ENCODE measurements at regions not wholly inside any gene's neighbourhood (a gene's known extent, or its start where the extent isn't known, plus 50 kb on each side); places are given as distances from the start of the nearest gene placed in this dataset.

DNA sequence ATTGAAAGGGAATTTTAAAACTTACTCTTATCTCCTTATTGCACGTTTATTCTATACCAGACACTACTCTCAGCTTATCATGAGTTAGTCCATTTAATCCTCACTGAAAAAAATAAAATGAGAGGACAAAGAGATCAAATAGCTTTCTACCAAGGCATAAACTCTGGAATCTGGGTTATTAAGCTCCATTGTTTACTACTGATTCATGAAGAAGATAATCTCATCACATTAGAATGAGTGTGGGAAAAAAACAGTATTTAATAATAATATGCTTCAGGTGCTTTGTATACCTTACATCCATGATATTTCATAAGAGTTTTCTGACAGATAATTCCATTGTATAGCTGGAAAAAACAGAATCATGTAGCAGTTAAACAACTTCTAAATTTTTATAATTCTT, 1092.6 kb downstream of the TECRL start:
- Mint-ChIP-seq H3K36me3 (no peaks in the 10 kb centered on the region), H3K27me3 (no peaks in the 10 kb centered on the region), H3K4me3 (no peak overlapping the region), H3K4me1 (no peaks in the 10 kb centered on the region), H3K27ac (no peak overlapping the region), H3K9me3 (peaks cover 0 to 15% (median 3%) of the 10 kb centered on the region in 9 donors)
- no peak for ATAC-seq
- POLR2A ChIA-PET: no interaction called here
- DNase-seq: no peak

DNA sequence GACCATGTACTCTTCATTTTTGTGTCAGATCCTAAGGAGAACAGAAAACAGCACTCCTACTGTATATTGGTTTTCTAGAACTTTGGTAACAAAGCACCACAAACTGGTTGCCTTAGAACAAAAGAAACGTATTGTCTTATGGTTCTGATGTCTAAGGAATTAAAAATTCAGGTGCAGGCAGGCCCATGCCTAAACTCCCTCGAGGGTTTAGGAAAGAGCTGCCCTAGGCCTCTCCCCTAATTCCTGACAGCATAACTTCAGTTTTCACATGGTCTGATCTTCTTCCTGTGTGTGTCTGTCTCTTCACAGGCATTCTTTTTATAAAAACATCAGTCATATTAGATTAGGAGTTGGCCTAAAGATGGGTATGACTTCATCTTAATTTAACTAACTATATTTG, 1093.6 kb downstream of the TECRL start:
- Mint-ChIP-seq H3K36me3 (no peaks in the 10 kb centered on the region), H3K27ac (no peak overlapping the region), H3K4me3 (no peak overlapping the region), H3K4me1 (no peaks in the 10 kb centered on the region), H3K27me3 (no peaks in the 10 kb centered on the region), H3K9me3 (peaks cover 0 to 15% (median 3%) of the 10 kb centered on the region in 9 donors)
- ATAC-seq (no peak), DNase-seq (no peak)
- POLR2A ChIA-PET: no interaction called here

DNA sequence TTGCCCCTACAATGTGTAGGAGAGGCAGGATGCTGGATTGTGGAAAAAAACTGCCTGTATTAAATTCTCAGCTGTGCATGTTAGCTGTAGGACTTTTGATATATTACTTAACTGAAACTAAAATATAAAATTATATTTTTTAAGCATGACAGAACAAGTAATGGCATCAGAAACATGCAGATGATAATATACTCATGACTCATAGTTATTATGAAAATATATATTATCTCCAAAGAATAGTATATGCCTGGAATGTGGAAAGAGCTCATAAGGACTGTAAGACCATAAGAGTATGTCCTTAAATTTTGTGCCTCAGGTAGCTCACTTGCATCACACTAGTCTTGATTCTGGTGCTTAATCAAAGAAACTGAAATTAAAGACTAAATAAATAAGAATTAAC, 1100.6 kb downstream of the TECRL start:
- ATAC-seq: no peak
- Mint-ChIP-seq H3K4me1 (no peaks in the 10 kb centered on the region), H3K27ac (no peak overlapping the region), H3K36me3 (no peaks in the 10 kb centered on the region), H3K4me3 (no peak overlapping the region), H3K27me3 (no peaks in the 10 kb centered on the region), H3K9me3 (peaks cover 0 to 31% (median 9%) of the 10 kb centered on the region in 9 donors)
- no peak for DNase-seq
- POLR2A ChIA-PET: no interaction called here

DNA sequence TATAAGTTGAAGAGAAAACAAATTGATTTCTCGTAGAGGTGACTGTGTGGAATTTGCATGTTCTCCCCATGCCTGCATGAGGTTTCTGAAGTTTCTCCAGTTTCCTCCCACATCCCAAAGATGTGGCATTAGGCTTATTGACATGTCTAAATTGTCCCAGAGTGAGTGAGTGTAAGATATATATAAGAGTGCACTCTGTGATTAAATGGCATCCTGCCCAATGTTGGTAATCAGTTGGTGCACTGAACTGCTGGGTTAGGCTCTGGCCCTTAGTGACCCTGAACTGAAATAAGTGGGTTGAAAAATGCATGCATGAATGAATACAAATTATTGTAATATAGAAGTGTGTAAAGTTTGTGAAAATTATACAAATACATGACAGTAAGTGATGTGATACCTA, 1106.5 kb downstream of the TECRL start:
- ATAC-seq (no peak), DNase-seq (no peak)
- no peak overlapping the region for H3K4me3 Mint-ChIP-seq
- H3K4me1 Mint-ChIP-seq: no peaks in the 10 kb centered on the region
- H3K27me3 Mint-ChIP-seq: no peaks in the 10 kb centered on the region
- peaks cover 0 to 23% (median 7%) of the 10 kb centered on the region in 9 donors for H3K9me3 Mint-ChIP-seq
- no peak overlapping the region for H3K27ac Mint-ChIP-seq
- POLR2A ChIA-PET: no interaction called here
- H3K36me3 Mint-ChIP-seq: no peaks in the 10 kb centered on the region

DNA sequence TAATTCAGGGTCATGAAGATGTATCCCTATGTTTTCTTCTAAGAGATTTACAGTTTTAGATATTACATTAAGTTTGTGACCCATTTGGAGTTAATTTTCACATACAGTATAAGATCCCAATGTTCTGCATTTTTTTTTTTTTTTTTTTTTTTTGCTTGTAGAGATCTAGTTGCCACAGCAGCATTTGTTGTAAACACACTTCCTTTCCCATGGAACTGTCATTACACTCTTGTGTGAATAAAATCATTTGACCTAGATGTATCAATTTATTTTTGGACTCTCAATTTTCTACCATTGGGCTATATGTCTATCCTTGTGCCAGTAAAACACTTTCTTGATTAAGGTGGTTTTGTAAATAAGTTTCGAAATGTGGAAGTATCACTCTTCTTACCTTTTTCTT, 1107.2 kb downstream of the TECRL start:
- Mint-ChIP-seq H3K27ac (no peak overlapping the region), H3K27me3 (no peaks in the 10 kb centered on the region), H3K4me1 (no peaks in the 10 kb centered on the region), H3K9me3 (peaks cover 0 to 19% (median 7%) of the 10 kb centered on the region in 9 donors), H3K4me3 (no peak overlapping the region), H3K36me3 (no peaks in the 10 kb centered on the region)
- POLR2A ChIA-PET: no interaction called here
- DNase-seq: no peak
- no peak for ATAC-seq

DNA sequence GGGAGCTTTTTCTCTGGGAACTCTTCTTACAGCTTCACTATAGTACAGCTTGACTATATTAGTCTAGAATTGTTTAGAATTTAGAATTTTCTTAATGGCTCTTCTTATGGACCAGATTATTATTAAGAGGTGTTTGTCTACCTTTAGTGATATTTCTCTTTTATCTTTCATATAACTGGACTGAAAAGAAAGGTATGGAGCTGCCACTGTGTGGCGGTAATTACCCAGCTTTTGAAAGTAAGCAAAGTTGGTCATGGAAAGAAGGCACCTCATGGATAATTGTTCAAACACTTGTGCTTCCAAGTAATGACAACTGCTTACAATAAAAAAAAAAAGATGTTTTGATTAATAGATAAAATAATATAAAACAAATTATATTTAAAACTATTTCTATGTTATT, 1112.5 kb downstream of the TECRL start:
- H3K36me3 Mint-ChIP-seq: no peaks in the 10 kb centered on the region
- no peak for DNase-seq
- H3K9me3 Mint-ChIP-seq: peaks cover 0 to 13% (median 3%) of the 10 kb centered on the region in 9 donors
- no peaks in the 10 kb centered on the region for H3K27me3 Mint-ChIP-seq
- no peak overlapping the region for H3K27ac Mint-ChIP-seq
- ATAC-seq: no peak
- no peaks in the 10 kb centered on the region for H3K4me1 Mint-ChIP-seq
- H3K4me3 Mint-ChIP-seq: no peak overlapping the region
- POLR2A ChIA-PET: no interaction called here

DNA sequence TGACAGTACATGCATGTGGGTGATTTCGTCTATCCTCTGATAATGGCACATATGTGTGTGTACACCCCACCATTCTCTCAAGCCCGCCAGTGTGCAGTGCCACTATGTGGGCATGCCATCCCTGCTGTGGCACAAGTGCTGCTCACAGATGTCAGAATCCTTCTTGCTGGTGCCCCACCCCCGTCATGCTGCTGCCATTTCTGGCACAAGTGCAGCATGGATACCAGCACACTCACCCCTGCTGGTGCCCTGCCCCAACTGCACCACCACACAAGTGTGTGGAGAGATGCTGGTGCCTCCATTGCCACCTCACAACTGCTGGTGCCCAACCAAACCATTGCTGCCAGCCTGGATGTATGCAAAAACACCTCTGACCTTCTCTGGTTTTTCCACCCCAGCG, 1133.8 kb downstream of the TECRL start:
- H3K9me3 Mint-ChIP-seq: peaks cover 7 to 41% (median 25%) of the 10 kb centered on the region in 9 donors
- no peaks in the 10 kb centered on the region for H3K27me3 Mint-ChIP-seq
- POLR2A ChIA-PET: no interaction called here
- H3K4me3 Mint-ChIP-seq: no peak overlapping the region
- H3K36me3 Mint-ChIP-seq: no peaks in the 10 kb centered on the region
- H3K27ac Mint-ChIP-seq: no peak overlapping the region
- H3K4me1 Mint-ChIP-seq: no peaks in the 10 kb centered on the region
- DNase-seq: no peak
- no peak for ATAC-seq

DNA sequence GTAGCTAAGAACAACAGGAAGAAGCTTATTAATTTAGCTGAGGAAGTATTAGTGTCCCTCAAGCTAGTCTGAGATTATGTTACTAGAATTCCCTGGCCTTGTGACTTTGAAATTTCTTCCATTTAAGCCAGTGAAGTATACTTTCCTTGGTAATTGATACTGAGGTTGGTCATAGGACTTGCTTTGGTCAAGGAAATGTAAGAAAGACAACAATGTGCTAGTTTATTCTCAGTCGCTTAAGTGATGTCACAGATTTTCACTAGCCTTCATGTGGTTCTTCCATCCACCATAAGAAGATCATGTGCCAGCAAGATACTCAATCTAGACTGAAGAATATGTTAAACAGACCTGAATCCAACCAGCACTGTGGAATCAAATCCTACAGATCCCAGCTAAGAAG, 1140.1 kb downstream of the TECRL start:
- ATAC-seq (no peak), DNase-seq (no peak)
- Mint-ChIP-seq H3K36me3 (no peaks in the 10 kb centered on the region), H3K4me3 (no peak overlapping the region), H3K27ac (no peak overlapping the region), H3K9me3 (peaks cover 0 to 22% (median 10%) of the 10 kb centered on the region in 9 donors), H3K4me1 (no peaks in the 10 kb centered on the region), H3K27me3 (no peaks in the 10 kb centered on the region)
- POLR2A ChIA-PET: no interaction called here

DNA sequence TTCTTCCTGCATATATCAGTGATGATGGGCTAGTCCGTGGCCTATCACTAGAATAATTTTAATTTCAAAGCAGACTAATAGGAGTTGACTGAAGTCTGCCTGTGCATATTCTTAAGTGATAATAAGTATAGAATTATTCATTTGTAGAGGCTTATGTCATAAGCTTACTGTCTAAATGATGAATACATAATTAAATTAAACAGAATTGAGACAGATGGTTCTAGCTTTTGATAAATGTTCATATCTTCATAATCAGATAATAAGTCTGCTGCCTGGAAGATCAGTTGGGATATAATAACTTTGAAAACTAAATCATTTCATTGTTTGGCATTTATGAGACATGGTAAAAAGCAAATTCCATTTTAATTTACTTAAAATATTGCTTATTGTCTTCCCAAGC, 1175.6 kb downstream of the TECRL start:
- no peak overlapping the region for H3K27ac Mint-ChIP-seq
- H3K4me3 Mint-ChIP-seq: no peak overlapping the region
- no peaks in the 10 kb centered on the region for H3K27me3 Mint-ChIP-seq
- DNase-seq: no peak
- no peaks in the 10 kb centered on the region for H3K36me3 Mint-ChIP-seq
- no peaks in the 10 kb centered on the region for H3K4me1 Mint-ChIP-seq
- H3K9me3 Mint-ChIP-seq: peaks cover 0 to 33% (median 8%) of the 10 kb centered on the region in 9 donors
- POLR2A ChIA-PET: no interaction called here
- ATAC-seq: no peak

DNA sequence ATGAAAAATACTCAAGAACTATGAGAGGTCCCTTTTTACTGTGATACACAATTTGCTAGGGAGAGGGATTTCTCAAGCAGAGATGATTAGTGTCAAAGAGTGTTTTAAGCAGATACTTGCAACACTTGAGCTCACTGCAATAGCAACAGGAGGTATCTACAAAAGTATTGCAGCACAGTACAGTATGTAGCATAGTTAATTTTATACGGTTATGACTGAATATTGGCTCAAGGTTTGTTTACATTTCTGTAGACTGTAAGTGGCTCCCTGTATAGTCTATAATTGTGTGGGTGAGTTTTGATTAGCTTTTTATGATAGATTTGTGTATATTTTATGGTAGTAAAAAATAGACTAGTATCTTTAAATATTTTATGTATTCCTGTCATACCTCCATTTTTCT, 1177.2 kb downstream of the TECRL start:
- ATAC-seq: no peak
- H3K4me1 Mint-ChIP-seq: no peaks in the 10 kb centered on the region
- no peak for DNase-seq
- peaks cover 3 to 25% (median 10%) of the 10 kb centered on the region in 9 donors for H3K9me3 Mint-ChIP-seq
- H3K27ac Mint-ChIP-seq: no peak overlapping the region
- no peaks in the 10 kb centered on the region for H3K27me3 Mint-ChIP-seq
- POLR2A ChIA-PET: no interaction called here
- no peaks in the 10 kb centered on the region for H3K36me3 Mint-ChIP-seq
- H3K4me3 Mint-ChIP-seq: no peak overlapping the region

DNA sequence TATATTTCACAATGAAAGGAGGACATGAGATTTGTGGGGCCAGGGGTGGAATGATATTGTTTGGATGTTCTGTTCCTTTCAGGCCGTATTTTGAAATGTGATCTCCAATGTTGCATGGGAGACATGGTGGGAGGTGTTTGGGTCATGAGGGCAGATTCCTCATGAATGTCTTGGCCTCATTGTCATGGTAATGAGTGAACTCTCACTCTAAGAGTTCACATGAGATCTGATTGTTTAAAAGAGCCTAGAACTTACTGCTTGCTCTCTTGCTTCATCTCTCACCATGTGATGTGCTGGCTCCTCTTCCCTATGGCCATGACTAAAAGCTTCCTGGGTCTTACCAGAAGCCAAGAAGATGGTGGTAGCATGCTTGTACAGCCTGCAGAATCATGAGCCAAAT, 1183.0 kb downstream of the TECRL start:
- Mint-ChIP-seq H3K4me1 (no peaks in the 10 kb centered on the region), H3K27me3 (no peaks in the 10 kb centered on the region), H3K9me3 (peaks cover 2 to 22% (median 14%) of the 10 kb centered on the region in 9 donors), H3K36me3 (no peaks in the 10 kb centered on the region), H3K4me3 (no peak overlapping the region), H3K27ac (no peak overlapping the region)
- POLR2A ChIA-PET: no interaction called here
- no peak for ATAC-seq
- no peak for DNase-seq

DNA sequence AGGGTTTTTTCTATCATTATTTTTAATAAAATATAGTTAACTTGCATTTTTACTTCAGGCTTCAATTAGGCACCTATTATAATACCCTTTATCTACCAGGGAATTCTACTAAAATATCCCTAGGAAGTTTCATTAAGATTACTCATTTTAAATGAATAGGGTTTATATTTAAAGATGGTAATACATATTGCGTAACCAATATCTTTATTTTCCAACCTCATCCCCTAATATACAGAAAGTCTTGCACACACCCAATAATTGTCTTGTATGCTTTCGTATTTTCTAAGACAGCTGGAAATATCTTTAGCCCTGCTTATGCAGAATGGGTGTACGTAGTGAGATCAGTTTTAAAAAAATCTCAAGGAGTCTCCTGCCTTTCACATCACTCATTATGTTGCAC, 1186.8 kb downstream of the TECRL start:
- POLR2A ChIA-PET: no interaction called here
- Mint-ChIP-seq H3K4me1 (no peaks in the 10 kb centered on the region), H3K27me3 (no peaks in the 10 kb centered on the region), H3K9me3 (peaks cover 2 to 35% (median 16%) of the 10 kb centered on the region in 9 donors), H3K4me3 (no peak overlapping the region), H3K36me3 (peaks cover 0 to 6% (median 0%) of the 10 kb centered on the region in 3 donors), H3K27ac (no peak overlapping the region)
- no peak for ATAC-seq
- DNase-seq: no peak

DNA sequence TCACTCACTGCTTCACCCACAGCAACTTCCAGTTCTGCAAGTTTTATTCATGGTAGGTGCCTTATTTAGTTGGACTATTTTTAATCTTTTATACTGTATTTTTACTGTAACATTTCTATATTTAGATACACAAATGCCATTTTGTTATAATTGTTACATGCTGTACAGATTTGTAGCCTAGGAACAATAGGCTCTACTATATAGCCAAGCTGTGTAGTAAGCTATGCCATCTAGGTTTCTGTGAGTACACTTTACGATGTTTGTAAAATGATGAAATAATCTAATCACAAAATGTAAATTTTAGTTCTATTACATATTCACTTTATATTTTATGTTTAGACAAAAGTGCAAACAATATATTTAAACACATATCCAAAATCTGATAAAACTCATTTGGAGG, 1187.8 kb downstream of the TECRL start:
- no peak overlapping the region for H3K4me3 Mint-ChIP-seq
- H3K27ac Mint-ChIP-seq: no peak overlapping the region
- H3K9me3 Mint-ChIP-seq: peaks cover 5 to 33% (median 15%) of the 10 kb centered on the region in 9 donors
- H3K27me3 Mint-ChIP-seq: no peaks in the 10 kb centered on the region
- DNase-seq: no peak
- POLR2A ChIA-PET: no interaction called here
- peaks cover 0 to 6% (median 0%) of the 10 kb centered on the region in 3 donors for H3K36me3 Mint-ChIP-seq
- no peak for ATAC-seq
- H3K4me1 Mint-ChIP-seq: no peaks in the 10 kb centered on the region

DNA sequence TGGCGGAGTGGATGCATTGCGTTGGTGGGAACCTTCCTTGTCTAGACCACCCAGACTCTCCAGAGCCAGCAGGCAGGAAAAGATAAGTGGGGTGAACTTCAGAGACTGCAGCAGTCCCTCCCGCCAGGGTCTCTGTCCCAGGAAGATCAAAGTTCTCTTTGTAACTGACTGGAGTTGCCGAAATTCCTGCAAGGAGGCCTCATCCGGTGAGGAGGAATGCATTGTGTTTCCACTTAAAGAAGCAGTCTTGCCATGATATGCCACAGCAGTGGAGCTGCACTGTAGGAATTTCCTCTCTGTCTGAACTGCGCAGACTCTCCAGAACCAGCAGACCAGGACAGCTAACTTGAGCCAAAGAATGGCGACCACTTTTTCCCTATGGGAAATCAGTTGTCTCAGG, 1190.4 kb downstream of the TECRL start:
- no peaks in the 10 kb centered on the region for H3K4me1 Mint-ChIP-seq
- H3K9me3 Mint-ChIP-seq: peaks cover 0 to 44% (median 16%) of the 10 kb centered on the region in 9 donors
- POLR2A ChIA-PET: no interaction called here
- peaks cover 0 to 6% (median 0%) of the 10 kb centered on the region in 3 donors for H3K36me3 Mint-ChIP-seq
- H3K4me3 Mint-ChIP-seq: no peak overlapping the region
- DNase-seq (no peak), ATAC-seq (no peak)
- no peaks in the 10 kb centered on the region for H3K27me3 Mint-ChIP-seq
- H3K27ac Mint-ChIP-seq: no peak overlapping the region

DNA sequence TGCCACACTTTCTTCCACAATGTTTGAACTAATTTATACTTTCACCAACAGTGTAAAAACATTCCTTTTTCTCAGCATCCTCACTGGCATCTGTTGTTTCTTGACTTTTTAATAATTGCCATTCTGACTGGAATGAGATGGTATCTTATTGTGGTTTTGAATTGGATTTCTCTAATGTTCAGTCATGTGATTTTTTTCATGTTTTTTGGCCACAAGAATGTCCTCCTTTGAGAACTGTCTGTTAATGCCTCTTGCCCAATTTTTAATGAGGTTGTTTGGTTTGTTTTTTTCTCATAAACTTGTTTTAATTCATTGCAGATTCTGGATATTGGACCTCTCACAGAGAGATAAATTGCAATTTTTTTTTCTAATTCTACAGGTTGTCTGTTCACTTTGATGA, 1195.2 kb downstream of the TECRL start:
- ATAC-seq (no peak), DNase-seq (no peak)
- POLR2A ChIA-PET: no interaction called here
- H3K4me1 Mint-ChIP-seq: no peaks in the 10 kb centered on the region
- peaks cover 0 to 59% (median 19%) of the 10 kb centered on the region in 9 donors for H3K9me3 Mint-ChIP-seq
- no peak overlapping the region for H3K4me3 Mint-ChIP-seq
- no peaks in the 10 kb centered on the region for H3K27me3 Mint-ChIP-seq
- peaks cover 0 to 6% (median 0%) of the 10 kb centered on the region in 3 donors for H3K36me3 Mint-ChIP-seq
- H3K27ac Mint-ChIP-seq: no peak overlapping the region
